Skin epidermis (tissue), 12 donors: ENCODE measurements at regions not wholly inside any gene's neighbourhood (a gene's known extent, or its start where the extent isn't known, plus 50 kb on each side); places are given as distances from the start of the nearest gene placed in this dataset.
"Not testable (repeated sequence)": the region's sequence is repeated elsewhere in the genome, so short reads cannot be mapped to it uniquely, and the experiment has no call there.

Source experiments
- H3K27ac ChIP-seq, 21 experiments: fragments of 200-600 bp; sonication (generic) in 11 of 21; one replicate each; pipeline ENCODE4 v1.5.0; 2020; ENCODE audit warnings: mild to moderate bottlenecking in 3 of 21, inconsistent platforms in 2 of 21, moderate library complexity in 2 of 21
- H3K4me3 ChIP-seq, 7 experiments: fragments of 200-600 bp; sonication (generic) in 2 of 7; one replicate each; pipeline ENCODE4 v1.5.0; 2020; ENCODE audit warnings: inconsistent platforms in 2 of 7, mild to moderate bottlenecking in 2 of 7, moderate library complexity in 1 of 7

DNA sequence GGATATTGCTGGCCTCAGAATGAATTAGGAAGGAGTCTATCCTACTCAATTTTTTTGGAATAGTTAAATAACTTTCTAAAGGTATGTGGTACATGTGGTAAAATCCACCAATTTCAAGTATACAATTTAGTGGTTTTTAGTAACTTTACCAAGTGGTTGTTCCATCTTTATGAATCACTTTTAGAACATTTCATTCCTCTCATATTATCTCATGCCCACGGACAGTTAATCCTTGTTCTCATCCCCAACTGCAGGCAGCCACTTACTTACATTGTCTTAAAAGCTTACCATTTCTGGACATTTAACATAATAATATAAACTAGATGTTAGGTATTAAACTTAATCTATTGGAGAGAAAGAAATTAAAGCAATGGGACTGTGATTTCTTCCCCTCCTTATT is 146.3 kb upstream of the ZC3H15 start:
- H3K4me3 ChIP-seq: no peak overlapping the region
- H3K27ac ChIP-seq: no peak overlapping the region

DNA sequence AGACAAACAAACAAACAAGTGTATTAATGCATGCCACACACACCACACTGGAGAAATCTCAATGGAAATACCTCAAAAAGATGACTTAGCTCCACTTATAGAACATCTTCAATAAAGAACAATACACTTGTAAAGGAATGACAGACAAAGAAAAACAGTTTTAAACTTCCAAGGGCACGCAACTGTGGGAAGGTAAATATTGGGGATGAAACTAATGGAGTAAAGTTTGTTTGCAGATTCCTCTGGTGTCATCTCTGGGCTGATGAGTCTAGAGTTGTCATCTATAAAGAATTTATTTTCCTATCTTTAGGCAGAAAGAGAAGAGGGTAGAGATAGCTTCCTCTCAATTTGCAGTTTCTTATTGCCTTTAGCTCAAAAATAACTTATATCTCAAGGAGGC is 144.0 kb upstream of the ZC3H15 start:
- no peak overlapping the region for H3K4me3 ChIP-seq

DNA sequence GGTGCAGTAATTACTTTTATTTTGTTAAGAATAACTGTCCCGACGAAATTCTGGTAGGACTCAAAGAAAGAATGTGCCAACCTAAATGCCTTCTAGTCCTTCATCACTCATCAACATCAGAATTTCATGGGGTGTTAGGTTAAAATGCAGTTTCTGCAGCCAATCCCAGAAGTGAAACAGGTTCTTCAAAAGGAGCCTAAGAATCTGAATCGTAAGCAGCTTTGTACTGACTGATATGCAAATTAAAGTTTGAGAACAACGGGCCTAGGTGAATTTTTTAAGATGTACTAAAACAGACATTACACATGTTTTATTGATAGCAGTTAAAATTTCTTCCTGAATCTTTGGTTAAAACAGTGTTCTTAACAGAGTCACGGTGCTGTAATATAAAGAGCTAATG is 140.3 kb upstream of the ZC3H15 start:
- no peak overlapping the region for H3K4me3 ChIP-seq
- H3K27ac ChIP-seq: peak overlapping the region in 1 of 21 experiments; percentile 5

More for the DNA sequence above, 144.0 kb upstream of the ZC3H15 start:
- no peak overlapping the region for H3K27ac ChIP-seq

DNA sequence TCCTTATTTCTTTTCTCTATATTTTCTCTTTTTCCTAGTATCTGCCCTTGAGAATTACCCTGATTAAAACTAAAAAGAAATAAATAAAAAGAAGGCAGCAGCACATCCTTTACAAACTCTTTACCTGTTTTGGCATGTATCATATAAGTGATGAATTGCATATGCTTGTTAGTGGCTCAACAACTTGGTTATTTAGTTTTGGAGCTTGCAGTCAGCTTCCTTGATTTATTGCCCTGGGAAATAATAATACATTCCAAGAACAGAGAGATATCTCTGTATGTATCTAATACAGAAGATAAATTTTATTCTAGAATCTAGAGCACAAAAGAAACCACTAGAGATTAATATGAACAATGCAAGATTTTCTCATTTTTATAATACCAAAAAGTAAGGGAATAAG is 139.8 kb upstream of the ZC3H15 start:
- peak overlapping the region in 1 of 21 experiments; percentile 63 for H3K27ac ChIP-seq
- H3K4me3 ChIP-seq: no peak overlapping the region

DNA sequence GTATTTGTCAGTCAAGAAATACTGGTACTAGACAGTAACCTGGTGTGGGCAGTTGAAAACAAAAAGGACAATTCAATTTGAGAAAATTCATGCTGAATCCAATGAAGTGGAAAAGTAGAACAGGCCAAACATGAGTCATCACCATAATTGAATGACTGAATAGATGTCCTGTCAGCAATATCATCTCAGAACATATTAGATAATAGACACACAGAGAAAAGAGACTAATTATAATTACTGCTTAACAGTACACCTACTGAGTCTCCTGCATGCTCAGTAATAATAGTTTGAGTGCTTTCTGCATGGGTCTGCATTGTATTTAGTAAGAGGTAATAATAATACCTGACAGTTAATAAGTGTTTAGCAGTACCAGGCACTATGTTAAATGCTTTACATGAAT is 138.6 kb upstream of the ZC3H15 start:
- peak overlapping the region in 11 of 21 experiments; percentile 4 to 75 (median 50) for H3K27ac ChIP-seq
- H3K4me3 ChIP-seq: no peak overlapping the region

DNA sequence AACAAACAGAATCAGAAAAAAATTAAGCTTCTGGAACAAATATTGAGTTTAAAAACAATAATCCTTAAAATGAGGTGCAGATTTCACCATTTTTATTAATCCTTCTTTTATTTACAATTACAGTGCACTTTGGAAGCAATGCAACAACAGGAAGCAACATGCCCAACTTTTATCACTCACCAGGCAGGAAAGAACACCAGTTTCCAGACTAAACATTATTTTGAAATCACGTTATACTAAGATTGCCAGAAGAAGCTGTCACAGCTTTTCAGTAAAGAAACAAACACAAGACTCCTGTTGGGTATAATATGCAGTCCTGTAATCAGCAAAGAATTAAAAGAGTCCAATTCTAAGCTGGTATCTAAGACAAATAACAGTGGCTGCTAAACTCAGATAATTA is 137.9 kb upstream of the ZC3H15 start:
- Histone ChIP-seq H3K27ac (peak overlapping the region in 9 of 21 experiments; percentile 11 to 75 (median 60)), H3K4me3 (no peak overlapping the region)

DNA sequence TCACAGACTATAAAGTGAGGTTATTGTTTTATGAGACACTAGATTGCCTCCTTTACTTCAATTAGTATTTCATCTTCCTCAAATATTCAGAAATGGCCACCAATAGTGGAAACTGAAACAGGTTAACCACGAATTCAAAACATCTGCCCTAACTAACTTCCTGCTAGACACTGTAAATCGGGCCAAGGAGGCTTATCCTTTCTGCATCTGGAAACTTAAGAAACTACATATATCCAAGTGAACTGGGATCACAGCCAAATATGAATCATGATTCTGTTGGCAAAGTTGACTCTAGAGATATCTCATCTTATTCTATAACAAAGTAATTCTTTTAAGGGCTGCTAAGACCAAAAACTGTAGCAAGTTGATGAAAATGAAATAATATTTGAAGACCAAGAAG is 136.6 kb upstream of the ZC3H15 start:
- peak overlapping the region in 12 of 21 experiments; percentile 2 to 70 (median 50) for H3K27ac ChIP-seq
- H3K4me3 ChIP-seq: no peak overlapping the region

DNA sequence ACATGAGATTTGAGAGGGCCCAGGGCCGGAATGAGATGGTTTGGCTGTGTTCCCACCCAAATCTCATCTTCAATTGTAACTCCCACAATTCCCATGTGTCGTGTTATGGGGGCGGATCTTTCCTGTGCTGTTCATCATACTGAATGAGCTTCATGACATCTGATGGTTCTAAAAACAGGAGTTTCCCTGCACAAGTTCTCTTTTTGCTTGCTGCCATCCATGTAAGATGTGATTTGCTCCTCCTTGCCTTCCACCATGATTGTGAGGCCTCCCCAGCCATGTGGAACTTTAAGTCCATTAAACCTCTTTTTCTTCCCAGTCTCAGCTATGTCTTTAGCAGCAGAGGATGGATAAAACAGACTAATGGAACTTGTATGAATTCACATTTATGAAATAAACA is 131.9 kb upstream of the ZC3H15 start:
- not testable (repeated sequence) for H3K4me3 ChIP-seq, H3K27ac ChIP-seq

DNA sequence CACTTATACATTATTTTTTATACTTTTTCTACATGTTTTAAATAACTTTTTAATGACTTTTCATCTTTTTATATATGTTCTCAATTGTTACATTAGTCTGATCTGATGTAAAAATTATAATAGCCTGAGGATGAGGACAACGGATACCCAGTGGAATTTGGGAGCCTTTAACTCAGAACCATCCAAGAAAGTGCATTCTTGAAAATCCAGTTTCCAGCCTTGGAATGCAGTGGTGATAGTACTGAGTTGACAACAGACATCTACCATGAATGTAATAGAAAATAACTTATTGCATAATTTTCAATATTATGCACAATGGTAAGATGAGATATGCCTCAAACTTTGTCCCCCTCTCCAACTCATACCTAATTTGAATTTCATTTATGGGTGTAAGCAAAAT is 120.7 kb upstream of the ZC3H15 start:
- Histone ChIP-seq H3K4me3 (no peak overlapping the region), H3K27ac (no peak overlapping the region)

DNA sequence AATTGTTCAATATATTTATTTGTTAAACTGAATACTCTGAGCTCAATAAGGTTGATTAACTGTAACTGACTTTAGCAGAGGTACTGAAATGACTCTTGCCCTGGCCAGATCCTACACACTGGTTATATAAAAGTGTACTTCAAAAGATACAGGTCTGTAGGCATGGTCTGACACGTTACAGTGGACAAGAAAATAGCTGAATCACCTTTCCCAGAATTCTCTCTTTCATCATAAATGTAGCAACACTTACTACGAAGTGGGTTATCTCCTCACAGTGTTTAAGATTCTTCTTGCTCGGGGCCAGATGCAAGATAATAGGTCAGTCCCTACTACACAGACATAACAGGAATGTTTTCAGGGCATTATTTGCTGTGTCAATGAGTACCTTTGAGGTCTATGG is 107.0 kb upstream of the ZC3H15 start:
- Histone ChIP-seq H3K27ac (no peak overlapping the region), H3K4me3 (no peak overlapping the region)

DNA sequence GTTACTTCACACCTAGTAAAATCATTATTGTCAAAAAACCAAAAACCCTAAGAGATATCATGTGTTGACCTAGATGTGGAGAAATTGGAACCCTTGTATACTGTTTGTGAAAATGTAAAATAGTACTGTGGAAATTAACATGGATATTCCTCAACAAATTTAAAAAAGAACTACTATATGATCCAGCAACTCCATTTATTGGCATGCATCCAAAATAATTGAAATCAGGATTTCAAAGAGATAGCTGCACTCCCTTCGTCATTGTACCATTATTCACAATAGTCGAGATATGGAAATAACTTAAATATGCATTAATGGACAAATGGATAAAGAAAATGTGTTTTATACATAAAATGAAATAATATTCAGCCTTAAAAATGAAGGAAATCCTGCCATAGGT is 105.3 kb upstream of the ZC3H15 start:
- no peak overlapping the region for H3K4me3 ChIP-seq

DNA sequence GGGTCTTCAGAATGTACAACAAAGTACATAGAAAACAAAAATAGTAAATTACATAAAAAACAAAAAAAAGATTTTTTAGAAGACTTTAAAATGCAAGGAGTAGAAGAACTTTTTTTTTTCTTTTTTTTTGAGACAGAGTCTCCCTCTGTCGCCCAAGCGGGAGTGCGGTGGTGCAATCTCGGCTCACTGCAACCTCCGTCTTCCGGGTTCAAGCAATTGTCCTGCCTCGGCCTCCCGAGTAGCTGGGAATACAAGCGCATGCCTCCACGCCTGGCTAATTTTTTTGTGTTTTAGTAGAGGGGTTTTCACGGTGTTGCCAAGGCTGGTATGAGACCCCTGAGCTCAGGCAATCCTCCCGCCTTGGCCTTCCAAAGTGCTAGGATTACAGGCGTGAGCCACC is 104.5 kb upstream of the ZC3H15 start:
- Histone ChIP-seq H3K4me3 (no peak overlapping the region), H3K27ac (no peak overlapping the region)

More for the DNA sequence above, 105.3 kb upstream of the ZC3H15 start:
- H3K27ac ChIP-seq: no peak overlapping the region

DNA sequence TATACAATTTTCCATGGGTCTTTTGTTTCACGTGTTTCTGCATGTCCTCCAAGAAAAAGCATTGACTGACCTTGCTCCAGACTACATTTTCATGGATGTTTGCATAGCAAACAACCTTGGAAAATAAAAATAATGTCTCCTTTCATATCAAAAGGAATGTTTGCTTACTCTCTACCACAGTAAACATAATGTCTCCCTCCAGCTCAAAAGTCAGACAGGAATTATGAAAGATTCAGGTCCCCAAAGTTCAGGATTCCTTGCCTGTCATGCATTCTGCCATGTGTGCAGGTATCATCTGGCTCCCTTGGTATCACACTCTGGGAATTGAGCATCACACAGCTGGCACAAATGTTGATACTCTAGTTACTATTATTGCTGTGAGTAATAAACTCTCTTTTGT is 103.1 kb upstream of the ZC3H15 start:
- no peak overlapping the region for H3K27ac ChIP-seq
- no peak overlapping the region for H3K4me3 ChIP-seq

DNA sequence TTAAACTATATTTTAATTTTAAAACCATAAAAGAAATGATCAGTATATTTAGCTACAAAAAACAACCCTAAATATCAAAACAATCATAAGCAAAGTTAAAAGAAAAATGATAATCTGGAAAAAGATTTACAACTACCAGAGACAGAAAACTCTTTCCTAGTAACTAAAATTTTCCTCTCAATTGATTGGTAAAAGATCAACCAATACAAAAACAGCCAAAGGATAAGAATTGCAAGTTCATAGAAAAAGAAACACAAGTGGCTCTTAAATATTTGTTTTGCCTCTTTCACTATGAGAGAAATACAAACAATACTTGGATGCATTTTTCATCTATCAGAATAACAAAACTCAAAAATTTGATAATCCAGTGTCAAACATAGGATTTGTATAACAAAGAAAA is 101.8 kb upstream of the ZC3H15 start:
- H3K27ac ChIP-seq: no peak overlapping the region
- no peak overlapping the region for H3K4me3 ChIP-seq

DNA sequence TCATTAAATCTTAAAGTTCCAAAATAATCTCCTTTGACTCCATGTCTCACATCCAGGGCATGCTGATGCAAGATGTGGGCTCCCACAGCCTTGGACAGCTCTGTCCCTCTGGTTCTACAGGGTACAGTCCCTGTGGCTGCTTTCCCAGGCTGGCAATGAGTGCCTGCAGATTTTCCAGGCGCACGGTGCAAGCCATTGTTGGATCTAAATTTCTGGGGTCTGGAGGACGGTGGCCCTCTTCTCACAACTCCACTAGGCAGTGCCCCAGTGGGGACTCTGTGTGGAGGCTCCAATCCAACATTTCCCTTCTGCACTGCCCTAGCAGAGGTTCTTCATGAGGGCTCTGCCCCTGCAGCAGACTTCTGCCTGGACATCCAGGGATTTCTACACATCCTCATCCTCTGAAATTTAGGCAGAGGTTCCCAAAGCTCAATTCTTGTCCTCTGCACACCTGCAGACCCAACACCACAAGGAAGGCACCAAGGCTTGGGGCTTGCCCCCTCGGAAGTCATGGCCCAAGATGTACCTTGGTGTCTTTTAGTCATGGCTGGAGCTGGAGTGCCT is 100.3 kb upstream of the ZC3H15 start:
- H3K27ac ChIP-seq, H3K4me3 ChIP-seq: not testable (repeated sequence)

DNA sequence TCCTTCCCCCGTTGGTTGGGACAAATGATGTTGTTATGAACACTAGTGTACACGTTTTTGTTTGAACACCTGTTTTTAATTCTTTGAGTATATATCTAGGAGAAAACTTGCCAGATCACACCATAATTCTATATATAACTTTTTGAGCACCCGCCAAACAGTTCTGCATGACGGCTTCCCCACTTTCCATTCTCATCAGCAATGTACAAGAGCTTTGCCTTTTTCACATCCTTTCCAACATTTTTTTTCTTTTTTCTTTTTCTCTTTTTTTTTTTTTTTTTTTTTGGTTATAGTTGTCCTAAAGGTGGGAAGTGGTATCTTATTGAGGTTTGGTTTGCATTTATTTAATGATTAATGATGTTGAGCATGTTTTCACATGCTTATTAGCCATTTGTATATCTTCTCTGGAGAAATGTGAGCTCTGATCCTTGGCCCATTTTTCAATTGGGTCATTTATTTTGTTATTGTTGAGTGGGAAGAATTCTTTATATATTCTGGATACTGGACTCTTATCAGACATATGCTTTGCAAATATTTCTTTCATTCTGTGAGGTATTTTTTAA is 86.9 kb upstream of the ZC3H15 start:
- Histone ChIP-seq H3K4me3 (no peak overlapping the region), H3K27ac (no peak overlapping the region)

DNA sequence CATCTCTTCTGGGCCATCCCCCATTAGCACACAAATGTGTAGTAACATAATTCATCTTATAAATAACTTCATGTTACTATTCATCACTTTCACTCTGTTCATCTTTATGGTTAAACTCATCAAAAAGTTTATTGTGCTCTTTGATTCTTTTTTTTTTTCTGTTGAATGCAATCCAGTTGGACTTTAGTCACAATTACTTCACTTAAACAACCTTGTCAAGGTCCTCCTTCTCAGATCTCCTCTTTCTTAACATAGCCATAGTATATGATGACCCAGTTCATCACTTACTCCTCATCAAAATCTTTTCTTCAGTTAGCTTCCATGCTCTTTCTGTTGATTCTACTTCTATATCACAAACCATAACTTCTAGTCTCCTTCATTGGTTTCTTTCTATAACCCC is 80.2 kb upstream of the ZC3H15 start:
- Histone ChIP-seq H3K27ac (no peak overlapping the region), H3K4me3 (no peak overlapping the region)

DNA sequence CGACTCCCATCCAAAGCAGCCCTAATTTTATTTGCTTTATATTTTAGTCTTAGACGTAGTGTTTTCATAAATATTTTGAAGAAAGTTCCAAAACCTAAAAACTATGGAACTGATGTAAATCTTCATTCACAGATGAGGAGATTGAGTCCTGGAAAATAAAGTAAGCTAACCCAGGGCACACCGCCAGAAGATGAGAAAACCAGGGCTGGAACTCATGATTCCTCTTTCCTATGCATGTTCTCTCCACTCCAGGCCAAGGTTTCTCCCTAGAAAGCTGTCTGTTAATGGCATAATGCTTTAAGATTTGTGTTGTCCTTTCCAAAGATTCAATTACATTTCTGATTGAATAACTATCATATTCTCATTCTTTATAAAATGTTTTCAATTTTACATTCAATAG is 78.4 kb upstream of the ZC3H15 start:
- H3K27ac ChIP-seq: no peak overlapping the region

DNA sequence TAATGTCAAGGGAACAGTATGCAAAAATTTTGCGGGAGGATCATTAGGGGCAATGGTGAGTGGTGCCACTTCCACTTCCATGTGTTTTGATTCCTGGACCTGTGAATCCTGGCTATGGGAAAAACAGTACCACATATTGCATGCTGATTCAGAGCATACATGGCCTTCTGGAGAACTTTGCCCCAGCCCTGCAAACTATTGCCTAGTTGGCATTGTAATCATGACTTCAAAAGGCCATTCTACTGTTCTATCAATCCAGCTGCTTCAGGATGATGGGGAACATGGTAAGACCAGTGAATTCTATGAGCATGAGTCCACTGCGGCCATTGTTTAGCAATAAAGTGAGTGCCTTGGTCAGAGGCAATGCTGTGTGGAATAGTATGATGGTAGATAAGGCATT is 75.3 kb upstream of the ZC3H15 start:
- H3K4me3 ChIP-seq: no peak overlapping the region
- no peak overlapping the region for H3K27ac ChIP-seq

More for the DNA sequence above, 78.4 kb upstream of the ZC3H15 start:
- H3K4me3 ChIP-seq: no peak overlapping the region

DNA sequence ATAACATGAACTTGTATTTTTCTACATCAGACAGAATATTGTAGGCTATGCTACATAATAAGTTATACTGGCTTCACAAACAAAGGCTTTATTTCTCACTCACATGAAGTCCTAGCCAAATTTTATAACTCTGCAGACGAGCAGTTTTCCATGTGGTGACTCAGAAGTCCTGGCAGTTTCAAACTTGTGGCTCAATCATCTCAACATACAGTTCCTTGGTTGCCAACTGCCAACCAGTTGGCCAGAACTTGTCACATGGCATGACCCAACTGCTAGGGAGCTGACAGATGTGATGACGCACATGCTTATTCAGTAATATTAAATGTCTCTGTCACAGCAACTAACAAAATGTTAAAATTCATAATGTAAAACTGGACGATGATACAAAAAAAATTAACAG is 63.8 kb upstream of the ZC3H15 start:
- H3K4me3 ChIP-seq: no peak overlapping the region
- peak overlapping the region in 9 of 21 experiments; percentile 4 to 64 (median 38) for H3K27ac ChIP-seq

DNA sequence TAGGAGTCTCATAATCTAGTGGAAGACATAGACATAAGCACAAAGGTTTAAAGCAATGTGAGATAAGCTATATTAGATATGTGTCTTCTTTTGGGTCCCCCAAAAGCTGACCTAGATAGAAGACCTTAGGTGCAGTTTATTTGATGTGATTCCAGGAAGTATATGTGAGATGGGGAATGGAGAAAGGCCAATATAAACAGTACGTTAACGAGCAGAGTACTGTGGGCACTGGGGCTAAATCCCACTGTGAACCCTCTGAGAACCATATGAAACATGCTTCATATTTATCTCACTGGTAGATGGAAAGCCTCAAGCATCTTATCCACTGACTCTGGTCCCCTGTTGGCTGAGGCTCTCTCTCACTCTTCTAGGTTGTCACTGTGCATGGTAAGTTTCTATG is 62.6 kb upstream of the ZC3H15 start:
- no peak overlapping the region for H3K4me3 ChIP-seq
- H3K27ac ChIP-seq: peak overlapping the region in 2 of 21 experiments; percentile 22 to 27

DNA sequence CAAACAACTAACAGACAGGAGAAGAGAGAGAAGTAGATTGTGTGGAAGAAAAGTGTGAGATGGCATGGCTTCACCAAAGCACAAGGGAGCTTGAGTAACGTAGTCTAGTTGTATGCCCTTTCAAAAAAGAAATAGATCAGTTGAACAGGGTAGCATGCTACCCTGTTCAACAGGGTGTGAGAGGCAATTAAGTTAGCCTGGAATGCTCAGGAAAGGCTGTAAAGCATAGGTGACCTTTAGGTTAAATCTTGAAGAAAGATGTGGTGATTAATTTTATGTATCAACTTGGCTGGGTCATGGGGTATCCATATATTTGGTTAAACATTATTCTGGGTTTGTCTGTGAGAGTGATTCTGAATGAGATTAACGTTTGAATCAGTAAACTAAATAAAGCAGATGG is 61.8 kb upstream of the ZC3H15 start:
- H3K27ac ChIP-seq: peak overlapping the region in 2 of 21 experiments; percentile 14 to 19
- H3K4me3 ChIP-seq: no peak overlapping the region
